OCI-LY3 (cell line): ENCODE measurements at regions not wholly inside any gene's neighbourhood (a gene's known extent, or its start where the extent isn't known, plus 50 kb on each side); places are given as distances from the start of the nearest gene placed in this dataset.

Source experiments
- CTCF ChIP-seq: fragments of 200-600, 300-600 bp; sonication (generic); IDR thresholded peaks from 2 replicates; pipeline ENCODE4 v1.5.1; 2014; ENCODE audit warnings: antibody characterized with exemption, low read length, low read depth
- EZH2phosphoT487 ChIP-seq: fragments of 200-600 bp; shearing (Covaris generic); IDR thresholded peaks from 2 replicates; pipeline ENCODE4 v1.6.1; 2018; ENCODE audit warnings: antibody characterized with exemption, mixed run types, low read depth

- TF ChIP-seq EZH2phosphoT487 (no peak), CTCF (no peak)
These were observed 195.3 kb downstream of the FZD1 start for GRCh38 chr7:91459539-91459938.
